ENCODE measurements at regions not wholly inside any gene's neighbourhood (a gene's known extent, or its start where the extent isn't known, plus 50 kb on each side); places are given as distances from the start of the nearest gene placed in this dataset.

GRCh38 chr2:144876013-144876412, 356.1 kb upstream of the ZEB2 start:
- no peak for TF ChIP-seq CTCF (IDR thresholded peaks at IDR 0.05; ENCODE audit: insufficient read depth, low read depth, low read length)
- TF ChIP-seq EZH2 (IDR thresholded peaks at IDR 0.05; ENCODE audit: insufficient read depth, low read length): no peak

Measured in astrocyte (in vitro differentiated cells and primary cell).